WI38 (cell line): ENCODE measurements at regions not wholly inside any gene's neighbourhood (a gene's known extent, or its start where the extent isn't known, plus 50 kb on each side); places are given as distances from the start of the nearest gene placed in this dataset.

Experiments used
- H3K4me3 ChIP-seq: 2 replicates; pipeline ENCODE4 v1.5.1; 2011; ENCODE audit warnings: low read depth, mild to moderate bottlenecking, control low read depth, low read length
- TF ChIP-seq, protein P1 (sequence below): IDR thresholded peaks from 2 replicates; pipeline ENCODE4 v1.5.1; 2012; ENCODE audit warnings: low read depth, mild to moderate bottlenecking, control low read depth, low read length

- TF ChIP-seq, protein P1, sequence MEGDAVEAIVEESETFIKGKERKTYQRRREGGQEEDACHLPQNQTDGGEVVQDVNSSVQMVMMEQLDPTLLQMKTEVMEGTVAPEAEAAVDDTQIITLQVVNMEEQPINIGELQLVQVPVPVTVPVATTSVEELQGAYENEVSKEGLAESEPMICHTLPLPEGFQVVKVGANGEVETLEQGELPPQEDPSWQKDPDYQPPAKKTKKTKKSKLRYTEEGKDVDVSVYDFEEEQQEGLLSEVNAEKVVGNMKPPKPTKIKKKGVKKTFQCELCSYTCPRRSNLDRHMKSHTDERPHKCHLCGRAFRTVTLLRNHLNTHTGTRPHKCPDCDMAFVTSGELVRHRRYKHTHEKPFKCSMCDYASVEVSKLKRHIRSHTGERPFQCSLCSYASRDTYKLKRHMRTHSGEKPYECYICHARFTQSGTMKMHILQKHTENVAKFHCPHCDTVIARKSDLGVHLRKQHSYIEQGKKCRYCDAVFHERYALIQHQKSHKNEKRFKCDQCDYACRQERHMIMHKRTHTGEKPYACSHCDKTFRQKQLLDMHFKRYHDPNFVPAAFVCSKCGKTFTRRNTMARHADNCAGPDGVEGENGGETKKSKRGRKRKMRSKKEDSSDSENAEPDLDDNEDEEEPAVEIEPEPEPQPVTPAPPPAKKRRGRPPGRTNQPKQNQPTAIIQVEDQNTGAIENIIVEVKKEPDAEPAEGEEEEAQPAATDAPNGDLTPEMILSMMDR, result no peak
- no peak overlapping the region for H3K4me3 ChIP-seq
Measured at GRCh38 chr12:94027561-94027960, 120.8 kb upstream of the PLXNC1 start.

DNA sequence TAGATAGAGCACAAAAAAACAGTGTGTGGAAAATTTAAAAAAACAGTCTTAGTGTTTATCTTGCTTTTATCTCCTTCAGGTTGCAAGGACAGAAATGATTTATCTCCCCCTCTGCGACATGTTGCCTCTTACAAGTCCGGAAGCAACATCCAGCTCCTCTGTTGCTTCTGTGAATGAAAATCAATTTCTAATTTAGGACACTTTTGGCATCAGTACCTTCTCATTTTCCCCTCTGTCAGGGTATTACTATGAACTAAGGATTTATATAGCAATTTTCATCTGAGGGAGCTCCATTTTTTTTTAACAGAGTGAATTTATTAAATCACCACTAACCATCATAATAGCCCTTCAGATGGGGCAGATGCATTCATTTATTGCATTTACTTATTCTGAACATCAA lies 116.6 kb upstream of the PLXNC1 start:
- TF ChIP-seq, protein P1, result no peak

GRCh38 chr12:94032368-94032767 lies 116.0 kb upstream of the PLXNC1 start:
- H3K4me3 ChIP-seq, result no peak overlapping the region
- TF ChIP-seq, protein P1, result no peak

More for the DNA sequence above, 116.6 kb upstream of the PLXNC1 start:
- H3K4me3 ChIP-seq, result no peak overlapping the region

- H3K4me3 ChIP-seq, result no peak overlapping the region
- TF ChIP-seq, protein P1, result no peak
Measured at GRCh38 chr12:94033101-94033500, 115.3 kb upstream of the PLXNC1 start.

DNA sequence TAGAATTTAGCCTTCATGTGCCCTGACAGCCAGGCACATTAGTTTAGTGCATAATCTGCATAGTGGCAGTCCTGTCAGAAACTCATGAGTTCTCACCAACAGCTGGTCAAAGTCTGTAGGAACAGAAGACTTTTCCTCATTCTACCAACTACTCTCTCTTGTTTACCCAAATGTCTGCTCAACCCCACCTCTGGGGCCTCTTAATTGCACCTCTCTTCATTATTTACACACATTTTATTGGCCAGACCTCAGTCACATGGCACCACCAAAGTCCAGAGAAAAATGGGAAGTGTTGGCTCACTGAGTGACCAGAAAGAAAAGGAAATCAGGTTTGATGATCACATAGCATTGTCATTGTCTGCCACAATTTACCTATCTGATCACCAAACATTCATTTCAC lies 114.6 kb upstream of the PLXNC1 start:
- H3K4me3 ChIP-seq, result no peak overlapping the region
- TF ChIP-seq, protein P1, result no peak

- H3K4me3 ChIP-seq, result no peak overlapping the region
- TF ChIP-seq, protein P1, result no peak
Measured at GRCh38 chr12:94037444-94037843, 110.9 kb upstream of the PLXNC1 start.

DNA sequence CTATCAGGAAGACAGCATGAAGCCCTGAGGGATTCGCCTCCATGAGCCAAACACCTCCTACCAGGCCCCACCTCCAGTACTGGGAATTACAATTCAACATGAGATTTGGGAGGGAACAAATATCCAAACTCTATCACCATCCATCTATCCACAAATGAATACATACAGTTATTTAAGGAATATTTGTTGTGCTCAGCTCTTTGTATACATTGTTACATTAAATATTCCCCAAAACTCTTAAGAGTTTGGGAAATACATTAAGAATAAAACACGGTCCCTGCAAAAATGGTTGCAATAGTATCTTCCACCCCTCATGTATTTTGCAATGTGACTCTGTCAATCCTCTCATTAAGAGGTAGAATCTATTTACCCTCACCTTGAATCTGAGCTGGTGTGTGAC lies 109.8 kb upstream of the PLXNC1 start:
- TF ChIP-seq, protein P1, result no peak
- H3K4me3 ChIP-seq, result no peak overlapping the region
